Upper lobe of right lung (tissue), 1 donor: ENCODE measurements at regions not wholly inside any gene's neighbourhood (a gene's known extent, or its start where the extent isn't known, plus 50 kb on each side); places are given as distances from the start of the nearest gene placed in this dataset.

Experiments used
- ATAC-seq: fragments of 200-7000 bp; cut with Tn5 transposase; one replicate; pipeline ENCODE4 v1.9.1; 2020; ENCODE audit warnings: mild to moderate bottlenecking, moderate library complexity
- DNase-seq: peaks from one replicate; pipeline ENCODE4 v3.0.0-alpha.2; 2020
- H3K27ac ChIP-seq: fragments of 200-600 bp; one replicate; pipeline ENCODE4 v1.8.0; 2022
- H3K27me3 ChIP-seq: fragments of 200-600 bp; one replicate; pipeline ENCODE4 v1.8.0; 2022; ENCODE audit warnings: mild to moderate bottlenecking
- H3K36me3 ChIP-seq: fragments of 200-600 bp; one replicate; pipeline ENCODE4 v1.8.0; 2022
- H3K4me1 ChIP-seq: fragments of 200-600 bp; one replicate; pipeline ENCODE4 v1.8.0; 2022
- H3K4me3 ChIP-seq: fragments of 200-600 bp; one replicate; pipeline ENCODE4 v1.8.0; 2022; ENCODE audit warnings: mild to moderate bottlenecking
- H3K9me3 ChIP-seq: fragments of 200-600 bp; one replicate; pipeline ENCODE4 v1.8.0; 2022
- intact Hi-C: fragments of 100-400 bp; cut with DNase I; formaldehyde crosslinking; loops from one replicate; pipeline ENCODE4 v1.11.0; 2022
- TF ChIP-seq, protein P1 (sequence below): fragments of 200-600 bp; IDR thresholded peaks from one replicate; pipeline ENCODE4 v1.8.0; 2022; ENCODE audit warnings: antibody characterized with exemption
- donor health status: DM: no; HTN: yes; CAD: no; lungs with severe emphysema.

DNA sequence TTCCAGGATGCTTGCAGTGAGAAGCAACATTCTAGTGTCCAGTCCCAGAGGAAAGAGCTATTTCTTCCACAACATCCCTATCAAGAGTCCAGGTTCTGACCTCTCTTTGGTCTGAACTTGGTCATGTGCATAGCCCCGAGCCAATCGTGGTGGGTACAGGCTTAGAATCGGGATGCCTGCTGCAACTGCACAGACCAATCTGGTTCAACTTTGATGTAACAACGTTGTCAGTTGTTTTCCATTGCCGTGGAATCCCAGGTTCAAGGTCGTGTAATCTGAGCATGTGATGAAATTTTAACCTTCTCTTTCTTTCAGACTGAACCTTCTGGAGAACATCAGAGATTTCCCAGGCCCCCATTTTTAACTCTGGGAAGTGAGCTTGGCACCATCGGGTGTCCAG is 130.5 kb downstream of the ANKRD60 start:
- TF ChIP-seq, protein P1, sequence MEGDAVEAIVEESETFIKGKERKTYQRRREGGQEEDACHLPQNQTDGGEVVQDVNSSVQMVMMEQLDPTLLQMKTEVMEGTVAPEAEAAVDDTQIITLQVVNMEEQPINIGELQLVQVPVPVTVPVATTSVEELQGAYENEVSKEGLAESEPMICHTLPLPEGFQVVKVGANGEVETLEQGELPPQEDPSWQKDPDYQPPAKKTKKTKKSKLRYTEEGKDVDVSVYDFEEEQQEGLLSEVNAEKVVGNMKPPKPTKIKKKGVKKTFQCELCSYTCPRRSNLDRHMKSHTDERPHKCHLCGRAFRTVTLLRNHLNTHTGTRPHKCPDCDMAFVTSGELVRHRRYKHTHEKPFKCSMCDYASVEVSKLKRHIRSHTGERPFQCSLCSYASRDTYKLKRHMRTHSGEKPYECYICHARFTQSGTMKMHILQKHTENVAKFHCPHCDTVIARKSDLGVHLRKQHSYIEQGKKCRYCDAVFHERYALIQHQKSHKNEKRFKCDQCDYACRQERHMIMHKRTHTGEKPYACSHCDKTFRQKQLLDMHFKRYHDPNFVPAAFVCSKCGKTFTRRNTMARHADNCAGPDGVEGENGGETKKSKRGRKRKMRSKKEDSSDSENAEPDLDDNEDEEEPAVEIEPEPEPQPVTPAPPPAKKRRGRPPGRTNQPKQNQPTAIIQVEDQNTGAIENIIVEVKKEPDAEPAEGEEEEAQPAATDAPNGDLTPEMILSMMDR, result no peak
- H3K27me3 ChIP-seq, result no peaks in the 10 kb centered on the region
- no peaks in the 10 kb centered on the region for H3K4me1 ChIP-seq
- ATAC-seq (no peak), DNase-seq (no peak)
- intact Hi-C loops, result no loop called here
- no peaks in the 10 kb centered on the region for H3K9me3 ChIP-seq
- H3K4me3 ChIP-seq, result no peak overlapping the region
- no peaks in the 10 kb centered on the region for H3K36me3 ChIP-seq
- no peak overlapping the region for H3K27ac ChIP-seq

DNA sequence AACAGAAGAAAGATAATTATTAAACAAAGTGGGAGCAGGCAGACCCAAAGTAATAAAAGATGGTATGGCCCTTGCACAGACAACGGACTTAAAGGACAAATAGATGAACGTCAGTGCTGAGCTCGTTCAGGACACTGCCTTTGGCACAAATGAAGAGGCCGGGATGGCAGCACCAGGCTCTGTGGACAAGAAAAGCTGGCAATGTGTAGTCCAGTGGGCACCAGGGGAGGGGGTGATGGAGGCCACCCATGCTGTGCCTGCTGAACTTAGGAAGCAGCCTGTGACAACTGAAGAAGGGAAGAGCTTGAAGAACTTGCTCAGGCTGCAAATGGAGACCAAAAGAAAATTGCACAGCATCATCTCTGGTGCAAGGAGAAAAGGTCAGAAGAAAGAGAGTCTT is 131.0 kb downstream of the ANKRD60 start:
- ATAC-seq (no peak), DNase-seq (no peak)
- Histone ChIP-seq H3K36me3 (no peaks in the 10 kb centered on the region), H3K27ac (no peak overlapping the region), H3K9me3 (no peaks in the 10 kb centered on the region), H3K4me3 (no peak overlapping the region), H3K4me1 (no peaks in the 10 kb centered on the region), H3K27me3 (no peaks in the 10 kb centered on the region)
- TF ChIP-seq, protein P1, result no peak
- intact Hi-C loops, result no loop called here

DNA sequence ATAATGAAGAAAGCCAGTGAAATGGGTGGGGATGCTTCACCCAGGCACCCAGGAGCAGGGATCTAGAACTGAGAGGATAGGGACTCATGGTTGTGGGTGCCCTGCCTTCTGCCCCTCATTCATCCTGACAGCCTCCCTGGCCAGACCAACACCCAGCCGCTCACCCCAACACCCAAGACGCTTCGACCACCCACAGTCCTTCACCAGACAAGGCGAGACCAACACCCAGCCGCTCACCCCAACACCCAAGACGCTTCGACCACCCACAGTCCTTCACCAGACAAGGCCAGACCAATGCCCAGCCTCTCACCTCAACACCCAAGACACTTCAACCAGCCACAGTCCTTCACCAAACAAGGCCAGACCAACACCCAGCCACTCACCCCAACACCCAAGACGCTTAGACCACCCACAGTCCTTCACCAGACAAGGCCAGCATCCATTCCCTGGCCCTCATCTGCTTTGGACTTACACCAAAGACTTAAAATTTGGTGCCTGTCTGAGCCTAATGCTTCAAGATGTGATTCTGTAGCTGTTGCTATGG is 131.5 kb downstream of the ANKRD60 start:
- DNase-seq, result no peak
- ATAC-seq, result no peak

DNA sequence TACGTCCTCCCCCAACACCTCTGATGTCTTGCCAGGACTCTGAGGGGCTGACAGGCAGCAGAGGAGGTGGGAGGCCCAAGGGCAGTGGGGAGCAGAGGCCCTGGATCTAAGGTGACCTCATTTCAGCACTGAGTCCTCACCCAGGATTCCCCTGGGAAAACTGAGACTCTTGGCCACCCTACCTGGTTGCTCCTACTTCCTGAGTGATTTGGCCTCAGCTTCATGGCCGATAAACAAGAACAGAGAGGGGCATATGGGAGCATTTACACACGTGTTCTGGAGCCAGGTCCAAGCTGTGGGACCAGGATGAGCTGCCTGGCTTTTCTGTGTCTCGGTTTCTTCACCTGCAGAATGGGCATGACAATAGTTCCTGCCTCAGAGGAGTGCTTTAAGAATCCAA is 133.8 kb downstream of the ANKRD60 start:
- no peaks in the 10 kb centered on the region for H3K27me3 ChIP-seq
- ATAC-seq (no peak), DNase-seq (no peak)
- intact Hi-C loops, result no loop called here
- no peaks in the 10 kb centered on the region for H3K9me3 ChIP-seq
- no peak overlapping the region for H3K27ac ChIP-seq
- no peaks in the 10 kb centered on the region for H3K36me3 ChIP-seq
- no peak overlapping the region for H3K4me3 ChIP-seq
- no peaks in the 10 kb centered on the region for H3K4me1 ChIP-seq
- TF ChIP-seq, protein P1, result no peak

More for the DNA sequence above, 131.5 kb downstream of the ANKRD60 start:
- Histone ChIP-seq H3K27me3 (no peaks in the 10 kb centered on the region), H3K27ac (no peak overlapping the region), H3K9me3 (no peaks in the 10 kb centered on the region), H3K36me3 (no peaks in the 10 kb centered on the region), H3K4me3 (no peak overlapping the region), H3K4me1 (no peaks in the 10 kb centered on the region)
- TF ChIP-seq, protein P1, result no peak
- intact Hi-C loops, result no loop called here

DNA sequence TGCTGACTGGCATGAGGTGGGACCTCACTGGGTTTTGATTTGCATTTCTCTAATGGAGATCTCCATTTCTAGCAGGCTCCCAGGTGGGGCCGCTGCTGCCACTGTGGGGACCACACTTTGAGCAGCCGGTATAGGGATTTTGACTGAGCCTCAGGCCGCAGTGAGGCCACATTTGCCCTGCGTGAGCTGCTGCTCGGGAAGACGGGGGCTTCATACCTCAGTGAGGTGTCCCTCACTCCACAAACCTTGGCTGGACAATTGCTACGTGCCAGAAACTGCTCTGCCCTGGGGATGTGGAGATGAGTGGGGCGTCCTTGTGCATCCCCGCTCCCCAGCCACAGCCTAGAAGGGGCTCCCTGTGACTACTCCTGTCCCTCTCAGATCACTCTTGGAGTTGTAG is 134.3 kb downstream of the ANKRD60 start:
- ATAC-seq, result no peak
- Histone ChIP-seq H3K27ac (no peak overlapping the region), H3K4me1 (no peaks in the 10 kb centered on the region), H3K36me3 (no peaks in the 10 kb centered on the region), H3K27me3 (no peaks in the 10 kb centered on the region), H3K9me3 (no peaks in the 10 kb centered on the region), H3K4me3 (no peak overlapping the region)
- DNase-seq, result no peak
- TF ChIP-seq, protein P1, result no peak
- intact Hi-C loops, result no loop called here

DNA sequence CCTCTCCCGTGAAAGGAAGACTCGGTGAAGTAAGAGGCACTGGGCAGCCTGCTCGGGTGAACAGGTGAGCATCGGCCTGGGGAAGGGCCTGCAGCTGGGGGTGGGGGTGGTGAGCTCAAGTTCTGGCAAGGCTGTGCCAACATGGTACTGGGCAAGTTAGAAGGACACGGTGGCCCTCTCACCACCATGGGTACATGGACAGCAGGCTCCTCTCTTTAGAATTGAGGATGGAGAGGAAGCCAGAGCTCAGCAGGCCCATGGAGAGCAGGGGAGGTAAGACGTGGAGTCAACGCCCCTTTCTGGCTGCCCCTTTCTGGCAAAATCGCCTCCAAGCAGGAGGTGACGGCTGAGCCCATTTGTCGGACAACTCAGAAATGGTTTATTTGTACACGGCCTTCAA is 135.6 kb downstream of the ANKRD60 start:
- DNase-seq (no peak), ATAC-seq (no peak)
- Histone ChIP-seq H3K4me3 (no peak overlapping the region), H3K4me1 (no peaks in the 10 kb centered on the region), H3K27me3 (no peaks in the 10 kb centered on the region), H3K9me3 (no peaks in the 10 kb centered on the region), H3K36me3 (no peaks in the 10 kb centered on the region), H3K27ac (no peak overlapping the region)
- intact Hi-C loops, result no loop called here
- TF ChIP-seq, protein P1, result no peak
